ENCODE measurements at regions not wholly inside any gene's neighbourhood (a gene's known extent, or its start where the extent isn't known, plus 50 kb on each side); places are given as distances from the start of the nearest gene placed in this dataset.

GRCh38 chr6:139592011-139592410 lies 217.6 kb upstream of the CITED2 start:
- H3K27me3 ChIP-seq (ENCODE audit: control insufficient read depth, insufficient read depth, low read length), result no peaks in the 10 kb centered on the region
- no peak for FAIRE-seq
- no peak overlapping the region for H3K4me3 ChIP-seq (ENCODE audit: low read depth, low read length)
- TF ChIP-seq CTCF (IDR thresholded peaks at IDR 0.05; ENCODE audit: insufficient read depth, low read length, severe bottlenecking), result no peak
- no peak for DNase-seq (ENCODE audit: low read depth)
- no peaks in the 10 kb centered on the region for H3K36me3 ChIP-seq (ENCODE audit: control insufficient read depth, insufficient read depth, low read length)

GRCh38 chr6:139591075-139591865 lies 216.8 kb upstream of the CITED2 start:
- H3K4me3 ChIP-seq (ENCODE audit: low read depth, low read length), result no peak overlapping the region
- no peak for TF ChIP-seq CTCF (IDR thresholded peaks at IDR 0.05; ENCODE audit: insufficient read depth, low read length, severe bottlenecking)
- H3K36me3 ChIP-seq (ENCODE audit: control insufficient read depth, insufficient read depth, low read length), result no peaks in the 10 kb centered on the region
- no peaks in the 10 kb centered on the region for H3K27me3 ChIP-seq (ENCODE audit: control insufficient read depth, insufficient read depth, low read length)
- DNase-seq (ENCODE audit: low read depth), result no peak
- no peak for FAIRE-seq

GRCh38 chr6:139590206-139590605 lies 215.8 kb upstream of the CITED2 start:
- no peak for TF ChIP-seq CTCF (IDR thresholded peaks at IDR 0.05; ENCODE audit: insufficient read depth, low read length, severe bottlenecking)
- no peak for FAIRE-seq

GRCh38 chr6:139588734-139589593 lies 214.5 kb upstream of the CITED2 start:
- DNase-seq (ENCODE audit: low read depth) (peak; percentile 50), FAIRE-seq (no peak)
- Histone ChIP-seq H3K27me3 (ENCODE audit: control insufficient read depth, insufficient read depth, low read length) (no peaks in the 10 kb centered on the region), H3K36me3 (ENCODE audit: control insufficient read depth, insufficient read depth, low read length) (no peaks in the 10 kb centered on the region), H3K4me3 (ENCODE audit: low read depth, low read length) (no peak overlapping the region)
- TF ChIP-seq CTCF (IDR thresholded peaks at IDR 0.05; ENCODE audit: insufficient read depth, low read length, severe bottlenecking), result no peak

More at GRCh38 chr6:139590206-139590605, 215.8 kb upstream of the CITED2 start:
- no peak for DNase-seq (ENCODE audit: low read depth)
- Histone ChIP-seq H3K27me3 (ENCODE audit: control insufficient read depth, insufficient read depth, low read length) (no peaks in the 10 kb centered on the region), H3K36me3 (ENCODE audit: control insufficient read depth, insufficient read depth, low read length) (no peaks in the 10 kb centered on the region), H3K4me3 (ENCODE audit: low read depth, low read length) (no peak overlapping the region)

- DNase-seq (ENCODE audit: low read depth), result peak; percentile 62
- no peak overlapping the region for H3K4me3 ChIP-seq (ENCODE audit: low read depth, low read length)
- no peak for FAIRE-seq
These were observed 213.7 kb upstream of the CITED2 start for GRCh38 chr6:139588076-139588639.

More at GRCh38 chr6:139588076-139588639, 213.7 kb upstream of the CITED2 start:
- H3K36me3 ChIP-seq (ENCODE audit: control insufficient read depth, insufficient read depth, low read length), result no peaks in the 10 kb centered on the region
- TF ChIP-seq CTCF (IDR thresholded peaks at IDR 0.05; ENCODE audit: insufficient read depth, low read length, severe bottlenecking), result no peak
- H3K27me3 ChIP-seq (ENCODE audit: control insufficient read depth, insufficient read depth, low read length), result no peaks in the 10 kb centered on the region

Measured in bronchial epithelial cell (primary cell).